ENCODE measurements at regions not wholly inside any gene's neighbourhood (a gene's known extent, or its start where the extent isn't known, plus 50 kb on each side); places are given as distances from the start of the nearest gene placed in this dataset.

DNA sequence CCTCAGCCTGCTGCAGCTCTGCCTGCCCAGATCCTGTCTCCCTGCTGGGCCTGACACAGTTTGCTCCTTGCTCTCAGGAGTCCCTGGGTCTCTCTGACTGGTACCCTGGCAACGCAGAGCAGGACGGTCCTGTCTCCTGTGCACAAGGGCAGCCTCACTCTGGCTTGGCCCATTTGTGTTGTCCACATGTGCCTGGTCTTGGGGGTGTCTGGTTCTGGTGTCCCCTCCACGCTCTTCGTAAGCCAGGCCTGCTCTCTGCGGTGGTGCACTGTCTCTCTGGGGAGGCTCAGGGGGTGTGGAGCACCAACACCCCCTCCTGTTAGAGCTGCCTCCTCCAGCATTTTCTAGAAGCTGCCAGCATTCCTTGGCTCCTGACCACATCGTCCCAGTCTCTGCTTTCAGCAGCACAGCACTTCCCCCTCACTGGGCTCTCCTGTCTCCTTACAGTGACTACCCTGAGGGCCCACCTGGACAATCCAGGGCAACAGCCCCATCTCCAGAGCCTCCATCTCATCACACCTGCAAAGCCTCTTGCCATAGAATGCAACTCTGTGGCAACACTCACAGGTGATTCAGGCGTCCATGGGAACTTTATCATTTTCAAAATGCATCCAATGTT, 235.6 kb upstream of the HS6ST1 start:
- no peak for DNase-seq (ENCODE audit: low spot score)

DNA sequence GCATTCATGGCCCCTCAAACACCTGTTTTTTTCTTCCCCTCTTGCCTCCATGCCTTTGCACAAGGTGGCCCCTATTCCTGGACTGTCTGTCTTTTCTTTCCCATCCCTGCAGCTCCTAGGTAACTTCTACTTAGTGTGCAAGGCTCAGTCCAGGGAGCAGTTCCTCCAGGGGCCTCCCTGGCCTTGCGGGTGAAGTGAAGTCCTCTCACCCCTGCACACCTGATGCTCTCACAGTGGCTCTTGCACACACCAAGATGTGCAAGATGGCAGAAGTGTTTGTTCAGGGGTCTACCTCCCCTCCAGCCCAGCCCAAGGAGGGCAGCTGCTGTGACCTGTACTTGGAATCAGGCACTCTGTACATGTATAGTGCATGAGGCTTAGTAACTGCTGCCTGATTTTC, 236.8 kb upstream of the HS6ST1 start:
- DNase-seq (ENCODE audit: low spot score): no peak

DNA sequence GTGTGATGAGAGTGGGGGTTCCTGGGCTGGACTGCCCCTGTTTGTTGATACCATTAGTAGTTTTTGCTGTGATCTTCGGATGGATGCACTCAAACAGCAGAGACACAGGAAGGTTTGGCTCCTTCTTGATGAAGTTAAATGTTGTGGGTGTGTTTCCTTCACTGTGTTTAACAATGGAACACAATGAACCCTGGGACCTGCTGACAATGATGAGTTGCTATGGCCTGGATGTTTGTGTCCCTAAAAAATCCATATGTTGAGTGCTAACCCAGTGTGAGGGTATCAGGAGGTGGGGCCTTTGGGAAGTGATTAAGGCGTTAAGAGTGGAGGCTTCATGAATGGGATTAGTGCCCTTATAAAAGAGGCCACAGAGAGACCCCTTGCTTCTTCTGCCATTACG, 237.4 kb upstream of the HS6ST1 start:
- DNase-seq (ENCODE audit: low spot score): no peak

DNA sequence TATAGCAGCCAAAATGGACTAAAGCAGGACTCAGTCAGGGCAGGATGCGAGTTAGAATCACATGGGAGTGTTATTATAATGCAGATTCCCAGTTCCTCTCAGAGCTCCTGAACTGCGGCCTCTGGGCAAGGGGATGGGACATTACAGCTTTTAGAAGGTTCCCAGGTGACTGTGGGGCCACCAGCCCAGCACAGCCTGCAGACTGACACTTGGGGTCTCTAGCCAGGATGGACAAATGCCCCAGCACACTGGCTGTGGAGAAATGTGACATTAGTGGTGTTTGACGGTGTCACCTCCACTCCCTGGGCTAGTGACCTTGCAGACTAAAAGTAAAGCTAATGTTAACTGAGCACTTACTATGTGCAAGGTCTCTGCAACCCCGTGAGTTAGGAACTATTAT, 238.0 kb upstream of the HS6ST1 start:
- no peak for DNase-seq (ENCODE audit: low spot score)

DNA sequence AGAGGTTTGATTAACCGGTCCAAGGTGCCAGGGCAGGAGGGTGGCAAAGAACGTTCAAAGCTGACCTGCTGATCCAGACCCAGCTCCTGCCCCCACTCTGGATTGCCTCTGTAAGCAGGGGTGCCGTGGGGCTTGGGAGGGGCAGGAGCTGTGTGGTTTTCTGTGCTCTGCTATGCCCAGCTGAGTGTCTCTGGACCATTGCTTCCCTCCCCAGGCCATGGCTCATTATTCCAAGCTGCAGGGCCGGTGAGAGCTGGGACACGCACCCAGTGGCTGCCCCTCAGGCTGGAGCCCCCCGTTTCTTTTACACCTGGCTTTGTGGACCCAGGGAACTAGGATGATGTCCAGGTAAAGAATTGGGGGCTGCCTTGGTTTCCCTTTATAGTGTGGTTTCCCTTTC, 238.4 kb upstream of the HS6ST1 start:
- DNase-seq (ENCODE audit: low spot score): no peak

DNA sequence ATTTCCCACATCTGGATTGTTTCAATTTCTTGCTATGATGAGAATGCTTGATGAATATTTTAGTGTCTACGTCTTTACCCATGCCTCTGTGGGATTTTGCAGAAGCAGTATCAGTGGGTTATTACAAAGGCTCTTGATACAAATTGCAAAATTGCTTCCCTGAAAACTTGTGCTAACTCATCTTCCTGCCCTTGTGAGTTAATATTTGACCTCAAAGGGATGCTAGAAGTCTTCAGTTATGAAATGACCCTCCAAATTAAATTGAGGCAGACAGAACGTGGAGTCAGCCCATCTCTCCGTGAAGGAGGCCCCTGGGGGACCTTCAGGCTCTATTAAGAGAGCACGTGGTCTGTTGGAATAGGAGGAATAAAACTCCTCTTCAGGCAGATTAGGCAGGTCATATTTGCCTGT, 239.2 kb upstream of the HS6ST1 start:
- DNase-seq (ENCODE audit: low spot score): no peak

DNA sequence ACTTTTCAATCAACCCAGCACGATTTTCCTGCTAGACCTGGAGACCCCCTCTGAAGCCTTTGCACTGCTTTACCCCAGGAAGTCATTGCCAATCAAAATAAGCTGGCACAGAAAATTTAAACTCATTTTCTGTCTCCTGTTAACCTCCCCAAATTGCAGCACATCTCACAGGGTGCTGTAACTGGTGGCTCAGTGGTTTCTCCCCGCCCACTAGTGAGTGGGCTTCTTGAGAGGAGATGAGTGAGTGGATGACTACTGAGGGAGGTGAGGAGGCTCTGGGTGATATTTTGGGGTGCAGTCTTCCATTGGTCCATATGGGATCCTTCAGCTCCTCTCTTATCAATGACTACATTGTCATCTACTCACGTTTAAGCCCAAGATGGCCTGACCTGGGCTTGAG, 239.8 kb upstream of the HS6ST1 start:
- no peak for DNase-seq (ENCODE audit: low spot score)

DNA sequence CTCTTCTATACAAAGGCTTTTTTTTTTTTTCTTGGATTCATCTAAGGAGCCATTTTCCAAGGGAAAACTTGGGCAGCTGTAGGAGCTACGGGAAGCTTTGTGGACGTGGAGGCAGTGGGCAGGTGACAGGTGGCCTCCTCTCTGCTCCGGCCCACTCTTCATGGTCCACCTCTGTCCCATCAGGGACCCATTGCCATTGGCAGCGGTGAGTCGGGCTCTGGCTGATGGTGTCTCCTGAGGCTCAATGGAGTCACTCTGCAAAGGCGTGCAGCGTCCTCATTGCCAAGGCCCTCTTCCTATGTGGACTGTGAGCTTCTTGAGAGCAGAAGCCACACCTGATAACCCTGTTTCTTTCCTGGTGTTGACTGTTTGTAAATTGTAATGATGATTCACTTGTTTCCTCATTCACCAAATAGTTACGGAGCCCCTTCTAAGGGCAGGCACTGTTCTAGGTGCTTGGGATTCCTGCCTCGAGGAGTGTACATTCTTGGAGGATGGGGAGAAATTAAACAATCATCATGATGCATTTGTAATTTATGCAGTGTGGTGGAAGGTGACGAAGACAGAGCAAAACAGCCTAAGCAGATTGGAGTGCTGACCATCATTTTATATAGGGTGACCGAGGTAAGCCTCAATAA, 240.3 kb upstream of the HS6ST1 start:
- no peak for DNase-seq (ENCODE audit: low spot score)

DNA sequence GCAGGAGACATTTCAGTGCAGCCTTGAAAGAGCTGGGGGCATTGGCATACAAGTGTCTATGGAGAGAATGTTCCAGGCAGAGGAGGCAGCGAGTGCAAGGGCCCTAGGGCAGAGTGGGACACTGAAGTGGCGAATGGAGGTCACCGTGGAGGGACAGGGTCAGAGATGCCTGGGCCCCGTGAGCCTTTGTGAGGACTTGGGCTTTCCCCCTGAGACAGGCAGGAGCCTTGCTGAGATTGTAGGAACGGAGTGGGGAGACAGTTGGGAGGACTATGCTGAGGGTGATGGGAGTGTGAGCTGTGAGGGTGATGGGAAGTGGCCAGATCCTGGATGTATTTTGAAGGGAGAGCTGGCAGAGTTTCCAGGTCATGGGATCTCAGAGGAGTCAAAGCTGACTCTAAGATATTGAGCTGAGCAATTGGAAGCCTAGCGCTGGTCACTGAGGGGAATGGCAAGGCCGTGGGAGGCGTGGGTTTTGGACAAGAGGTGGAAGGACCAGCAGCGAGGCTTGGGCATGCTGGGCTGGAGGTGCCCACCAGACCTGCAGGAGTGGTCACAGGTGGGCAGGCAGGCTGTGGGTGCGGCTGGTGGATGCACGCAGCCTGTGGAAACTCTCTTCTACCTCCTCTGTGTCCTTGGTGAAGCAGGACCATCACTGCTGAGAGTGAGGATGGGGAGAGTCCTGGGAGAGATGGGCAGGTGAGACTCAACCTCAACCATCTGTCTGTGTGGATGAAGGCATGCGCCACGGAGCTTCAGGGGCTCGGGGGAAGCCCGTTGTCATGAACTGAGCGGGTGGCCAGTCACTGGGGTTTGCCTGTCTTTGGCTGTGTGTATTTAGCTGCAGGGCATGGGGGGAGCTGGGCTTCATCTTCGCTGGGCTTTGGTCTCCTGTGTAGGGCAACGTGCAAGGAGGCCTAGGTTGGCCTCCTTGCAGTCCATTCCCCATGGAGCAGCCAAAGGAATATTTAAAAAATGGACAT, 241.2 kb upstream of the HS6ST1 start:
- DNase-seq (ENCODE audit: low spot score): no peak

DNA sequence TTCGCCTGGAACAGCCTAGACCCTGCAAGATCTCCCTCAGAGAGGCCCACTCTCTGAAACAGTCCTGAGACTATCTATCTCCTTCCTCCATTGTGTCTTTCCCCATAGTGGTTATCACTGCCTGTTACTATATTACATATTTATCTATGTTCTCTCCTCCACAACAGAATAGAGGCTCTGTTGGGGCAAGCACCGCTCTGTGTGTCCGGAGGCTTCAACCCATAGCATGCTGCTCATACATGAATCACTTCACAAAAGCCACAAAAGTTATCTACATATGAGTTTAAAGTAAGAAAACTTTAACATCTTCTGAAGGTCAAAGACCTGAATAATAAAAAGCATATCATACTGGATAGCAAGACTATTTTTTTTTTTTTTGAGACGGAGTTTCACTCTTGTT, 242.1 kb upstream of the HS6ST1 start:
- no peak for DNase-seq (ENCODE audit: low spot score)

DNA sequence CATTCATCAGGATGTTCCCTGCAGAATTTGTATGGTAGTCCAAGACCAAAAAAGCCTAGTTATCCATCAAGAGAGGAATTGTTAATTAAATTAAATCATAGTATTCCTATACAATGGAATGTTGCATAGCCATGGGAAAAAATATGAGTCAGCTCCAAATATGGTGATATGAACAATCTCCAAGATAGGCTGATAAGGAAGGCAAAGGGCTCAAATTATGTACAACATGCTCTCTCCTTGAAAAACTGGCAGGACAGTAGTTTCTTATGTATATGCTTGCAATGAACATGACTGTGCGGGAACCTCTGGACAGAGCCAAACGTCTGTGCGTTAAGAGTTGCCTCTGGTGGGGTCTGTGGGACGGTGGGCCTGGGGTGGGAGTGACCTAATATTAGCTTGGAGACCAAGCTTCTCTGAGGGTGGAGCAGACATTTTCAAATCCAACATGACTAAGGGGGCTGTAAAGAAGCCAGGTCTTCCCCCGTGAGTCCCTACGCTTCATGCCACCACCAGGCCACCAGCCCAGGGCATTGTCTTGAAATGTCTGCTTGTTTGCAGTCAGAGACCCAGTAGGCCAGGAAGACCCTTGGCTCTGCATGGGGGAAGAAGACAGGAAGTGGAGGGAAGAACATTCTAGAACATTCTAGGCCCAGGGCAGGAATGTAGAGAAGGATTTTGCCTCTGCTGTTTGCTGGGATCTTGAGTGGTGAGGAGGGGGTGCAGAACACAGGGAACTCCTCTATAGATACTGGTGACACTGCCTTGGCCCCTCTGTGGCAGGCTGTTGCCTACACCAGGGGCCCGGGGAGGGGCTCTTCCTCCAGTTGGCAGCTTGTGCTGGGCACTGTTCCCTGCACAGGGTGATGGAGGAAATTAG, 244.0 kb upstream of the HS6ST1 start:
- DNase-seq (ENCODE audit: low spot score): no peak

DNA sequence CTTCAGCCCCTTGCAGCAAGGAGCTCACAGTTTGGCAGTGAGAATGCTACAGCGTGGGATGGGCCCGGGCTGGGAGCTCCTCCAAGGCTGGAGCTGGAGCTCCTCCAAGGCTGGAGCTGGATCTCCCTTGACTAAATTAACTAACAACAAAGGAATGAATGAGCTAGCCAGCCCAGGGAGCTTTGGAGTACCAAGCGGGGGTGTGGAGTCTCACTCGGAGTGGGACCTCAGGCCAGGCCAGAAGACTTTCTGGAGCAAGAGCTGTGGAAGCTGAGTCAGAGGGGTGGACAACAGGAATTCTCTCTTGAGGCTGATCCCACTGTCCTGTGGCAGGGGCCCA, 244.7 kb upstream of the HS6ST1 start:
- peak; percentile 53 for DNase-seq (ENCODE audit: low spot score)

DNA sequence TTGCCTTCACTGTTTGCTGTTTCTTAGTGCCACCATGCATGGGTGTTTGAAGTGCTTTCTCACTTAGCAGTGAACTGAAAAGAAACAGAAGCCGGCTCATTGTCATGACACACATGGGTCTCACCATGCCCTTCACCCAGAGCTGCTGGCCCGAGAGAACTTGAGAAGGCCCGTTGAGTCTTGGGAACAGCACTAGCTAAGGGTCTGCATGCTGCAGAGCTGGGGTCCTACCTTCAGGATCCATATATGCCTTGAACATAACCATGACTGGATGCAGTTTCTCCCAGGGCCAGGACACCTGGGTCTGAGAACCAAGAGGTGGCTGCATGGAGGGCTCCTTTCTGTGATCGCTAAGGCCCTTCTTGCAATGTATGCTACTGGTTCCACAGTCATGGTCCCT, 245.5 kb upstream of the HS6ST1 start:
- no peak for DNase-seq (ENCODE audit: low spot score)

DNA sequence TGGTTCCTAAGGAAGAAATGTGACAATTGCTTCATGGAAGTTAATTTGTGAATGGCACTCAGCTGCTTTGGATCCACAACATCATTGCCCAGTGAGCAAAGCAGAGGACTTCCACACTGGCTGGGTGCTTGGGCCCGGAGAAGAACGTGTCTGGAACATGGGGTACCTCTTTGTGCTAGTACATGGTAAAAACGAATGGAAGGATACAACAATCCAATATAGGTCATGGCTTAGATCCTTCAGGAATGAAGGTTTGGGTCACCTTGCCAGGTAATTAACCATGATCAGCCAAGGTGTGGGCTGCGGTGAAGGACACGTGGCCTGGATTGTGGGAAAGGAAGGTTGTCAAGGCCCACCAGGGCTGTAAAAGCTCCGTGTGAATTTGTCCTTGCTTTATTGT, 245.9 kb upstream of the HS6ST1 start:
- DNase-seq (ENCODE audit: low spot score): no peak

DNA sequence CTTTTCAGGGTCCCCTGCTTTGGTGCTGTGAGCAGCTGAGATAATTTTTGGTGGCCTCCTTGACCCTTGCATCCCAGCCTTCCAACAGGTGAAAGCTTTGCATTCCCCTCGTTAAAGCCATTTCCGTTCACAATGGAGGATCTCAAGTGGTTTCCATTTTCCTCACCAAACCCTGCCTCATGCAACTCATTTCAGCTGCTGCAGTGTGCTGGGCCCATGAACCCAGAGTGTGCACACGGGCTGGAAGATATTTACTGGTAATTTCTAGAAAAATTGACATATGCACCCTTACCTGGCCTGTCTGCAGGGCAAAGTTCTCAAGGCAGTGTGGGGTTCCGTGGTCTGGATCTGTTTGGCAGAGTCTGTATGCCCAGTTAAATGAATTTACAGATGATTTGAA, 246.8 kb upstream of the HS6ST1 start:
- no peak for DNase-seq (ENCODE audit: low spot score)

DNA sequence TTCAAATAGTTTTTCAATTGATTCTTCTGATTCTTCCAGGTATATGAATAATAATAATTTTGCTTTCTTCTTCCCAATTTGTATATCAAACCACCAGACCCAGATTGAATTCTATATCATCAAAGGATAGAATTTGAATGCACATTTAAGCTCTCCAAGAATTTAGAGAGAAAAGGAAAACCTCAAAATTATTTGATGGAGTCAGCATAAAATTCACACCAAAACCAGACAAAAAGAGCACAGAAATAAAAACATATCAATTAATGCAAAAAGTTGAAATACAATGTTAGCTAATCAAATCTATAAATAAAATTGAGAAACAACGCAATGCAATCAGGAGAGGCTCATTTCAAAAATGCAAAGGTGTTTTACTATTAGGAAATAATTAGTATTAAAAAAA, 248.0 kb upstream of the HS6ST1 start:
- DNase-seq (ENCODE audit: low spot score): no peak

DNA sequence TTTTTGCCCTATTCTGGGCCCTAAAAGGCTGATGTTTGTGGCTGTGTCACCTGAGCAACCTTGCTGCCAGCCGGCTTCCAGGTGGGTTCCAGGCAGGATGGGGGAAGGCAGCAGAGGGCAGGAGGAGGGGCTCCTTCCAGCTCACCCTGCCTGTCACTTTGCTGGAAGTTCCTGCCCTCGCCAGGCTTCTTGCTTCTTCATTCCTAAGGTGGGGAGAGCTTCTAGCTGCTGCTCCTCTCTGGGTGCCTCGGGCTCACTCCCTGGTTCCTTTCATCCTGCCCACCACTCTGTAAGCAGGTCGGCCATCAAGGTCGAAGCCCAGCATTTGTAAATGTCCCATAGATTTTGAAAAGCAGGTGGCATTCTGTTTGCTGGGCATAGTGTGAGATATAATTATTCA, 249.4 kb upstream of the HS6ST1 start:
- no peak for DNase-seq (ENCODE audit: low spot score)

DNA sequence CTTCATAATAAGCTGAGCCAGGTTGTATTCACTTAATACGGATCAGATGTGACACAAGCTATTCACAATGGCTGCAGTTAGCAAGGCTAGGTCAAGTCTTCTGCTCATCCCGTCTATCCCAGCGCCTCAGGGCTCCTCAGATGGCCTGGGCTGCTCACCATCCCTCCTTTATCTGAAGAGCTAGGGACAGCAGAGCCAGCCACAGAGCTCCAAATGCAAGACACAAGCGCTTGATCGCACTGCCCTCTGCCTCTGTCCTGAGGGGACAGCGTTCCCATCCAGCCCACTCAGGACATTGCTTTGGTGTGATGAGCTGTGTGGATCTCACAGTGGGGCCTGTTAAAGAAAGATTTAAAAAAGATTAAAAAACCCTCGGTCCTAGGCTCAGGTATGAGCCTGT, 254.4 kb upstream of the HS6ST1 start:
- DNase-seq (ENCODE audit: low spot score): no peak

DNA sequence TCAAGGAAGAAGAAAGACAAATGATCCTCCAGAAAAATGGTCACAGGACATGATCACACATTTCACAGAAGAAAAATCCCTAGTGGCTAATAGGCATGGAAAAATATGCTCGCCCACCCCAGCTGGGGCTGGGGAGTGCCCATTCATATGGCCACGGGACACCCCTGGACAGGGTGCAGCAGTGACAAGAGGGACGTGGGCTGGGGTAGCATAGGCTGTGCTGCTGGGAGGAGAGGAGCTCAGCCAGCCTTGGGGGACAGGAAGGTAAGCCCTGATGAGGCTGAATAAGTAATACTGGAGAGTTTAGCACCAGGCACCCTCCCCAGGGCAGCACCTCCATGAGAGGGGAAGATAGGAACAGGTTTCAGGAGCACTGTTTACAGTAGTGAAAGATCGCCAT, 254.9 kb upstream of the HS6ST1 start:
- no peak for DNase-seq (ENCODE audit: low spot score)

DNA sequence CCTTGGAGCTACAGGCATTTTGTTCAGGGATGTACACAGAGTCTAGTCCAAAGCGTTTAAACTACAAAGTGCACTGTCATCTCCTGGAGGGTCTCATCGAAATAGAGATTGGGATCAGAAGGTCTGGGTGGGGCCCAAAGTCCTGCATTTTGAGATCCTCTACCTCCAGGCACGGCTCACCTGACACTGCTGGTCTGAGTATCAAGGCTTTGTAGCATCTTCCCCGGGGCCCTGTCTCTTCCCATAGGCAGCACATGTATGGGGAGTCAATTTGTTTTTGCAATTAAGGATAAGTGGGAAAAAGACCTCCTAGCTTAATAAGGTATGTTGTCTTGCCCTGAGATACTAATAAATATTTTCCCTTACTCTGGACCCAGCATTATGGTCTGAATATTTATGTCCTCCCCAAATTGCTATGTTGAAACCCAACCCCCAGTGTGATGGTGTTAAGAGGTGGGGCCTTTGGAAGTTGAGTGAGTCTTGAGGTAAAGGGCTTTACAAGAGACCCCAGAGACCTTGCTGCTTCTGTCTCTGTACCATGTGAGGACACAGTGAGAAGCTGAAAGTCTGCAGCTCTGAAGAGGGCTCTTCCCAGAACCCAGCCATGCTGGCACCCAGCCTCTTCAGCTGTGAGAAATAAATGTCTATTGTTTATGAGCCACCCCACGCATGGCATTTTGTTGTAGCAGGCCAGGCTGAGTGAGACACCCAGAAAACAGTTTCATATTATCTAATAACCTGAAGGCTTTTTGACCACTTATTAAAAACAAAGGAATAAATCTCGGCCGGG, 258.7 kb upstream of the HS6ST1 start:
- DNase-seq (ENCODE audit: low spot score): peak; percentile 18

Measured in putamen (tissue), 1 donor.